CD4-positive, CD25-positive, alpha-beta regulatory T cell (primary cell): ENCODE measurements at regions not wholly inside any gene's neighbourhood (a gene's known extent, or its start where the extent isn't known, plus 50 kb on each side); places are given as distances from the start of the nearest gene placed in this dataset.

Experiments
- ATAC-seq, 2 donors: fragments of 150-1000 bp; cut with Tn5 transposase; one replicate each; pipeline ENCODE4 v1.10.0; 2021; ENCODE audit warnings: low read depth in 2 of 2, moderate number of reproducible peaks in 2 of 2, moderate library complexity in 1 of 2
- DNase-seq, 3 donors: peaks; one replicate each; pipeline versions ENCODE4 v3.0.0 to v3.0.0-alpha.2; 2012 to 2022; ENCODE audit warnings: mixed read lengths in 1 of 3
- H3K27ac ChIP-seq: one replicate; pipeline ENCODE4 v1.7.0; 2013; ENCODE audit warnings: mild to moderate bottlenecking, low read length; ENCODE audit not compliant: insufficient read depth, poor library complexity, severe bottlenecking
- H3K27me3 ChIP-seq: one replicate; pipeline ENCODE4 v1.7.0; 2013; ENCODE audit warnings: low read length; ENCODE audit not compliant: control insufficient read depth, insufficient read depth
- H3K36me3 ChIP-seq: one replicate; pipeline ENCODE4 v1.7.0; 2013; ENCODE audit warnings: mild to moderate bottlenecking, low read length, moderate library complexity; ENCODE audit not compliant: control insufficient read depth, insufficient read depth
- H3K4me1 ChIP-seq: 2 replicates; pipeline ENCODE4 v1.7.0; 2013; ENCODE audit warnings: mild to moderate bottlenecking, low read length; ENCODE audit not compliant: insufficient read depth, control insufficient read depth, poor library complexity, severe bottlenecking
- H3K4me3 ChIP-seq: one replicate; pipeline ENCODE4 v1.7.0; 2013; ENCODE audit warnings: low read depth, mild to moderate bottlenecking, low read length, moderate library complexity
- H3K9me3 ChIP-seq, 2 experiments: 1 replicate in 1 of 2; 2 replicates in 1 of 2; pipeline ENCODE4 v1.7.0; 2013; ENCODE audit warnings: low read length in 2 of 2, mild to moderate bottlenecking in 1 of 2, moderate library complexity in 1 of 2; ENCODE audit not compliant: control insufficient read depth in 2 of 2
- H3K27ac Mint-ChIP-seq, 3 donors: one replicate each; pipeline ENCODE4 v1.8.0; 2020 to 2022; ENCODE audit warnings: mild to moderate bottlenecking in 3 of 3, mixed read lengths in 3 of 3, moderate library complexity in 2 of 3
- H3K27me3 Mint-ChIP-seq: one replicate; pipeline ENCODE4 v1.8.0; 2022; ENCODE audit warnings: mild to moderate bottlenecking, mixed read lengths
- H3K36me3 Mint-ChIP-seq: one replicate; pipeline ENCODE4 v1.8.0; 2020; ENCODE audit warnings: mixed read lengths
- H3K4me1 Mint-ChIP-seq, 4 donors: one replicate each; pipeline ENCODE4 v1.8.0; 2020 to 2022; ENCODE audit warnings: mixed read lengths in 4 of 4, mild to moderate bottlenecking in 1 of 4
- H3K4me3 Mint-ChIP-seq, 4 donors: one replicate each; pipeline ENCODE4 v1.8.0; 2020 to 2022; ENCODE audit warnings: mild to moderate bottlenecking in 4 of 4, mixed read lengths in 4 of 4, moderate library complexity in 3 of 4
- H3K9me3 Mint-ChIP-seq, 7 donors: one replicate each; pipeline ENCODE4 v1.8.0; 2020 to 2022; ENCODE audit warnings: mixed read lengths in 7 of 7, mild to moderate bottlenecking in 3 of 7, moderate library complexity in 2 of 7

DNA sequence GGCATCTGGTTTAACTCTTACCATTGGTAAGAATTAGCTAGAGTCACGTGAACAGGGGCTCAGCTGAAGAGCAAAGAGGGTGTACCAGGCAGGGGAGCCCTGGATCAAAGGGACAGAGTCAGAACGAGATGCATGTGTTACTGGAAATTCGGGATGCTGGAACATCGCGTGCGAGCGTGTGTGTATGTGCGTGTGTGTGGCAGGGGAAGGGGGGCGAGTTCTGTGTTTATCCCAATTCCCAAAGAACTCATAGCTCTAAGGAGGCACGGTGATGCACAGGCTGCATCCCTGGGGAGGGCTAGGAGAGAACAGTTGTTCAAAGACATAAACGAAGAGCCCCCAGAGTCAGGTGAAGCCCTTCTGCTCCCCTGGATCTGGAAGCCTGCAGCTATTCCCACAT lies 353.3 kb downstream of the GADD45G start:
- H3K27ac Mint-ChIP-seq: no peak overlapping the region
- Histone ChIP-seq H3K36me3 (no peaks in the 10 kb centered on the region), H3K9me3 (no peaks in the 10 kb centered on the region), H3K4me3 (no peak overlapping the region), H3K27me3 (no peaks in the 10 kb centered on the region), H3K4me1 (no peaks in the 10 kb centered on the region), H3K27ac (no peak overlapping the region)
- DNase-seq (no peak), ATAC-seq (no peak)
- no peaks in the 10 kb centered on the region for H3K36me3 Mint-ChIP-seq
- H3K9me3 Mint-ChIP-seq: peaks cover 0 to 1% (median 0%) of the 10 kb centered on the region in 7 donors
- H3K4me1 Mint-ChIP-seq: peaks cover 3 to 16% (median 6%) of the 10 kb centered on the region in 4 donors
- no peaks in the 10 kb centered on the region for H3K27me3 Mint-ChIP-seq
- no peak overlapping the region for H3K4me3 Mint-ChIP-seq

- no peaks in the 10 kb centered on the region for H3K36me3 Mint-ChIP-seq
- Histone ChIP-seq H3K27ac (no peak overlapping the region), H3K27me3 (no peaks in the 10 kb centered on the region), H3K4me3 (no peak overlapping the region), H3K9me3 (no peaks in the 10 kb centered on the region), H3K4me1 (no peaks in the 10 kb centered on the region), H3K36me3 (no peaks in the 10 kb centered on the region)
- H3K27me3 Mint-ChIP-seq: peaks cover 4% of the 10 kb centered on the region
- H3K4me1 Mint-ChIP-seq: peaks cover 0 to 14% (median 4%) of the 10 kb centered on the region in 4 donors
- ATAC-seq (no peak), DNase-seq (peak in 1 of 3 donors; percentile 32)
- H3K4me3 Mint-ChIP-seq: peak overlapping the region in 2 of 4 donors; percentile 9 to 46
- peaks cover 0 to 1% (median 0%) of the 10 kb centered on the region in 7 donors for H3K9me3 Mint-ChIP-seq
- H3K27ac Mint-ChIP-seq: peak overlapping the region in 1 of 3 donors; percentile 29
Measured at GRCh38 chr9:89961616-89962341, 357.0 kb downstream of the GADD45G start.

- ATAC-seq: no peak
- Histone ChIP-seq H3K4me3 (no peak overlapping the region), H3K4me1 (no peaks in the 10 kb centered on the region), H3K36me3 (no peaks in the 10 kb centered on the region), H3K27me3 (no peaks in the 10 kb centered on the region), H3K27ac (no peak overlapping the region), H3K9me3 (no peaks in the 10 kb centered on the region)
- Mint-ChIP-seq H3K4me3 (no peak overlapping the region), H3K36me3 (no peaks in the 10 kb centered on the region), H3K27me3 (peaks cover 4% of the 10 kb centered on the region), H3K27ac (peak overlapping the region in 1 of 3 donors; percentile 45), H3K9me3 (no peaks in the 10 kb centered on the region), H3K4me1 (peaks cover 0 to 14% (median 4%) of the 10 kb centered on the region in 4 donors)
- DNase-seq: no peak
Measured at GRCh38 chr9:89963280-89963679, 358.5 kb downstream of the GADD45G start.

GRCh38 chr9:89967527-89967926 lies 362.7 kb downstream of the GADD45G start:
- H3K4me3 Mint-ChIP-seq: no peak overlapping the region
- ATAC-seq (no peak), DNase-seq (no peak)
- no peaks in the 10 kb centered on the region for H3K9me3 Mint-ChIP-seq
- H3K4me1 Mint-ChIP-seq: peaks cover 0 to 2% (median 0%) of the 10 kb centered on the region in 4 donors
- H3K27ac Mint-ChIP-seq: no peak overlapping the region
- Histone ChIP-seq H3K27ac (no peak overlapping the region), H3K27me3 (no peaks in the 10 kb centered on the region), H3K9me3 (no peaks in the 10 kb centered on the region), H3K36me3 (no peaks in the 10 kb centered on the region), H3K4me1 (peaks cover 4% of the 10 kb centered on the region), H3K4me3 (no peak overlapping the region)
- peaks cover 4% of the 10 kb centered on the region for H3K27me3 Mint-ChIP-seq
- no peaks in the 10 kb centered on the region for H3K36me3 Mint-ChIP-seq

GRCh38 chr9:89969156-89969675 lies 364.4 kb downstream of the GADD45G start:
- H3K9me3 Mint-ChIP-seq: no peaks in the 10 kb centered on the region
- Histone ChIP-seq H3K27me3 (no peaks in the 10 kb centered on the region), H3K9me3 (no peaks in the 10 kb centered on the region), H3K27ac (no peak overlapping the region), H3K36me3 (no peaks in the 10 kb centered on the region), H3K4me3 (no peak overlapping the region), H3K4me1 (peaks cover 4% of the 10 kb centered on the region)
- peaks cover 4% of the 10 kb centered on the region for H3K27me3 Mint-ChIP-seq
- DNase-seq (peak in 1 of 3 donors; percentile 26), ATAC-seq (no peak)
- no peaks in the 10 kb centered on the region for H3K36me3 Mint-ChIP-seq
- H3K4me1 Mint-ChIP-seq: peaks cover 0 to 2% (median 0%) of the 10 kb centered on the region in 4 donors
- no peak overlapping the region for H3K27ac Mint-ChIP-seq
- no peak overlapping the region for H3K4me3 Mint-ChIP-seq

DNA sequence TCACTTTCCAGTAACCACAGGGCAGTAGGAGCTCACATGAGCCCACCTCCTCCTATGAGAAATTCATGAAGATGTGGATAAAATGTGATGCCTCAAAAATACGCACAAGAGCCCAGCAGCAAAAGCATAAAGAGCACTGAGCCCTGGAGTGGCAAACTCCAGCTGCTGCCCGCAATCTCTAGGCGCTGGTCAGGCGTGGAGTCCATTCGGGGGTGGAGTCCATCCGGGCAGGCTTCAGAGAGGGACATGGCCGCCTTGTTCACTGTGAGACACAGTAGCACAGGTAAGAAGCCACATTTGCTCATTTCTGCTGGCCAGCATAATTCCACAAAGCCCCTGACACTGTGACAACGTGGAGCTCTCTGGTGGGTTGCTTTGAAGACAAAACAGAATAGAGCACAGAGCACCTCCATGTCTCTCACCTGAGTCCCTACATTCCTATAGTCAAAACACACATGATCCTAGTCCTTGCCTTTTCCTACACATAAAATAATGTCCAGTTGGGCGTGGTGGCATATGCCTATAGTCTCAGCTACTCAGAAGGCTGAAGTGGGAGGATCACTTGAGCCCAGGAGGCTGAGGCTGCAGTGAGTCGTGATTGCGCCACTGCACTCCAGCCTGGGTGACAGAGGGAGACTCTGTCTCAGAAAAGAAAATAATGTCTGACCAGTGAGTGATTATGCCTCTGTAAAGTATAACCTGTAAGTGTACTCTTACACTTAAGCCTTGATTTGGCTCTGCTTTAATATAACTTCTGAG lies 365.2 kb downstream of the GADD45G start:
- Histone ChIP-seq H3K4me3 (no peak overlapping the region), H3K36me3 (no peaks in the 10 kb centered on the region), H3K9me3 (no peaks in the 10 kb centered on the region), H3K4me1 (peaks cover 4% of the 10 kb centered on the region), H3K27ac (no peak overlapping the region), H3K27me3 (no peaks in the 10 kb centered on the region)
- DNase-seq (no peak), ATAC-seq (no peak)
- no peaks in the 10 kb centered on the region for H3K9me3 Mint-ChIP-seq
- H3K36me3 Mint-ChIP-seq: no peaks in the 10 kb centered on the region
- no peak overlapping the region for H3K27ac Mint-ChIP-seq
- H3K4me1 Mint-ChIP-seq: peaks cover 0 to 2% (median 0%) of the 10 kb centered on the region in 4 donors
- no peak overlapping the region for H3K4me3 Mint-ChIP-seq
- peaks cover 4% of the 10 kb centered on the region for H3K27me3 Mint-ChIP-seq

DNA sequence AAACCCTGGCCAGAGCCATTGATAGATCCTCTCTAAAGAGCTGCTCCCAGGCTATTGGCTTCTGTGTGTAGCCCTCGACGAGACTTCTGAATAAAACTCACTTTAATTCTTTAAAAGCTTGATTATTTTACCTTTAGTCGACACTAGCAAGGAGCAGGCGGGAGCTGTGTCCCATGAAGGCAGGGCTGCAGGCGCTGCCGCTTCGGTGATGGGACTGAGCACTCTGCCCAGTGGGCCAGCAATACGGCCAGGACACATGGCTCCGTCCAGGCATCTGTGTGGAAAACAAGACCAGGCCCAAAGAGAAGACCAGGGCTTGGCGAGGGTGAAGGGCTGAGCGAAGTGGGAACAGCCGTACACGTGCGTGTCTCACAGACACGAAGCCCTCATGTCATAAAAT lies 365.9 kb downstream of the GADD45G start:
- H3K9me3 Mint-ChIP-seq: no peaks in the 10 kb centered on the region

More for the DNA sequence above, 365.9 kb downstream of the GADD45G start:
- Mint-ChIP-seq H3K4me3 (no peak overlapping the region), H3K4me1 (peaks cover 0 to 2% (median 0%) of the 10 kb centered on the region in 4 donors), H3K36me3 (no peaks in the 10 kb centered on the region), H3K27me3 (peaks cover under 1% of the 10 kb centered on the region), H3K27ac (no peak overlapping the region)
- no peak overlapping the region for H3K4me3 ChIP-seq
- no peaks in the 10 kb centered on the region for H3K9me3 ChIP-seq
- no peak overlapping the region for H3K27ac ChIP-seq
- peaks cover 4% of the 10 kb centered on the region for H3K4me1 ChIP-seq
- DNase-seq: no peak
- no peaks in the 10 kb centered on the region for H3K36me3 ChIP-seq
- no peaks in the 10 kb centered on the region for H3K27me3 ChIP-seq
- ATAC-seq: no peak
